HG02870 (cell line): ENCODE measurements at regions not wholly inside any gene's neighbourhood (a gene's known extent, or its start where the extent isn't known, plus 50 kb on each side); places are given as distances from the start of the nearest gene placed in this dataset.

ENCODE experiments used
- ATAC-seq: cut with Tn5 transposase; IDR thresholded peaks from one replicate; pipeline ENCODE4 v1.9.1; 2021; ENCODE audit warnings: mild to moderate bottlenecking, moderate library complexity; ENCODE audit not compliant: unreplicated experiment

- ATAC-seq, result no peak
Measured at GRCh38 chr21:35770101-35770945, 290.0 kb downstream of the SETD4 start.

DNA sequence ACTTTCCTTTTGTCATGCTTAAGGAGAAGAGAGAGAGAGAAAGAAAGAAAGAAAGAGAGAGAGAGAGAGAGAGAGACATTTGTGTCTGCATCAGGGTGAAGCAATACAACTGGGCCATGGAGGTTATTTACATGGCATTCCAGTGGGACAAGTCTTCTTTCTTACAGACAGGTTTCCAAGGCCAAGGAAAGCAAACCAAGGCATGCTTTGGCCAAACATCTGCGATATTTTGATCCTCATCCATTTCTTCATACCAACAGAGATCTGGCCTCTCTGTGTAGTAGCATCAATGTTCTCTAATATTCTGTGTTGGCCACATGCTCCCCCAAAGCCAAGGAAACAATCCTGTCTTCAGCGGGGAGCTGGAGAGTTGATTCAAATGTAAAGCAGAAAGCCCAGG is 292.1 kb downstream of the SETD4 start:
- no peak for ATAC-seq

GRCh38 chr21:35764586-35764985 is 295.7 kb downstream of the SETD4 start:
- ATAC-seq, result no peak

- no peak for ATAC-seq
Measured at GRCh38 chr21:35764077-35764476, 296.2 kb downstream of the SETD4 start.

DNA sequence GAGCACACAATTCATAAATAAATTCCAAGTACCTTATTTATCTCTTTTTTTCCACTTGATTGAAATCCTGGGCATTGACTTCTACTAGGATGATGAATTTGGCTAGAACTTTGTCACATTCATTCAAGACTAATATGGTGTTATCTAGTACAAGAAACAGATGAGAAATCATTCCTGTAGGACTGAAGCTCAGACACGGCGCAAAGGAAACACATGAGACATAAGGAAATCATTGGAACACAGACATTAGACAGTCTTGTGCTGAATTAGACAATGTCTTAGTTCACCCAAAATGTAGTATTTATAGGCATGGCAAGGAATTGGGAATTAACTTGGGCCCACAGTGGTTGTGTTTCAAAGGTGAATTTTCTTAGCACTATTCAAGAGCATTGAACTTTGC is 305.7 kb downstream of the SETD4 start:
- ATAC-seq, result no peak

GRCh38 chr21:35753308-35753707 is 307.0 kb downstream of the SETD4 start:
- no peak for ATAC-seq

- no peak for ATAC-seq
Measured at GRCh38 chr21:35751171-35751570, 309.2 kb downstream of the SETD4 start.

DNA sequence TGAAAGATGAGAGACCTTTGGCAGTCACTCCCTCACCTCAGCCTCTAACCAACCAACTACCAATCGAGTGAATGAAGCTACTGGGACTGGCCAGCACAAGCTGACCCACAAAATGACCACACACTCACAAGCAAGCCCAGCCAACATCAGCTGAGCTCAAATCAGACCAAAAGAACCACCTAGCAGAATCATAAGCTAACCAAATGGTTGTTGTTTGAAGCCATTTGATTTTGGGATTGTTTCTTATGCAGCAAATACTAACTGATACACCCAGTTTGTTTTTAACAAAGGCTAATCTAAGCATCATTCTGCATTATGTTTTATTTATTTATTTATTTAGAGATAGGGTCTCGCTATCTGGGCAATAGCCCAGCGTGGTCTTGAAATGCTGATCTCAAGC is 310.4 kb downstream of the SETD4 start:
- ATAC-seq, result no peak

DNA sequence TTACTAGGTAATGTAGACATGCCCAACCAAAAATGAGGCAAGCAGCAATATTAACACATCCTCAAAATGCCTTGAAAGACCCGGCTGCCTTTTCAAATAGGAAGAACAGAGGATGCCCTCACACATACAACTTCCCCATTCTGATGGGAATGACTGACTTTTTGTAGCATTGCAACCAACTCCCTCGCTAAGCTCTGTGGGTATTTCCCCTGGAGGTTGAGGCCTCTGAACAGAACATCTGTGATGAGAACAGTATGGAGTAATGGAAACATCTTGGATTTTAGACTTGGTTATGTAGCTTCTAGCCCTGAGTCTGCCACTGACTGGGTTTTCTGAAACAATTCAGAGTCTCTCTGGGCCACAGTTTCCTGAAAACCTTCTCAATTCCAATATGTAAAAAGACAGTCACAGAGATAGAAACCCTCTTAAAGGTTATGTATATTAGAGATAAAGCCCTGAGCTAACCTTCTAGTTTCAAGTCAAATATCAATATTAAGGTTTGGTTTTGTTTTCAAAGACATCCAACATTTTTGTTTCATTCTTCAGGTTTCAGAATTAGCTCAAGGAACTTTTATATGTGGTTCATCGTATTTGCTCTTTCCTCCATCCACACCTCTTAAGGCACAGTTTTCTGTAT is 311.5 kb downstream of the SETD4 start:
- ATAC-seq, result no peak

DNA sequence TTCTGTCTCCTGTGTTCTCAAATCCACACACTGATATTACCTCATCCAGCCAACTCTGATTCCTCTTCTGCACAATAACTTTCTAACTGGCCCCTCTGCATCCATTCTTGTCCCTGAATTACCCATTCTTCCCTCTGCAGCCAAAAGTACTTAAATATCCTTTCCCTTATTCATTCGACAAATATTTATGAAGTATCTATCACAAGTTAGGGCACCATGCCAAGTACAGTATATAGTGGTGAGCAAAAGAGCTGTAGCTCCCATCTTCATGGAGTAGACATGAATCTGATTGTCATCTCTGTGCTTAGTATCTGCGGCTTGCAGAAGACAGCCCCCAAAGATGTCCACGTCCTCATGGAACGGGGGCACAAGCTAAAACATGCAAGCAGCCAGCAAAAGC is 316.8 kb downstream of the SETD4 start:
- ATAC-seq, result no peak

DNA sequence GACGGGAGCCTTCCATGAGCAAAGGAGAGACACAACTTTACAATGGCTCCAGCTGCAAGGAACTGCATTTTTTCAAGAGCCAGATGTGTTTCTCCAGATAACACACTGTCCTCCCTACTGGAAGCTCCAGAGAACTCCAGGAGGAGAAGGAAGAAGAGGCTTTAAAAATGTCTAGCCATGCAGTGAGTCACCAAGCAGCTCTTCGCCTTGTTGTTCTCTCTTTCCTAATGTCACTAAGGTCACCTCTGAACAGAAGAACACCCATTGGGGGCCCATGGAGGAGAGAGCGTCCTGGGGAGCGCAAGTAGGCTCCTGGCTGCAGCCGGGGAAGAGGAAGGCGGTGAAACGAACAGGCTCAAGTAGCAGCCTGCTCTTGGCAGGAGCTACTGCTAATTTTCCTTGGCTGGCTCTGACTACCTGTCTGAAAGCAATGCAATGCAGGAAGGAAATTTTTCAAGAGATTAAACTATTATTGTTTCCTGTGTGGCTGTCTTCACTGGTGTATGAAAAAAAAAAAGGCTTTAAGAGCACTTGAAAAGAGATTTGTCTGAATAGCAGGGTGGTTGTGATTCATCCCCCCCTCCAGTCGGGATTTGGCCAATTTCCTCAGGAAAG is 321.9 kb downstream of the SETD4 start:
- ATAC-seq, result no peak

DNA sequence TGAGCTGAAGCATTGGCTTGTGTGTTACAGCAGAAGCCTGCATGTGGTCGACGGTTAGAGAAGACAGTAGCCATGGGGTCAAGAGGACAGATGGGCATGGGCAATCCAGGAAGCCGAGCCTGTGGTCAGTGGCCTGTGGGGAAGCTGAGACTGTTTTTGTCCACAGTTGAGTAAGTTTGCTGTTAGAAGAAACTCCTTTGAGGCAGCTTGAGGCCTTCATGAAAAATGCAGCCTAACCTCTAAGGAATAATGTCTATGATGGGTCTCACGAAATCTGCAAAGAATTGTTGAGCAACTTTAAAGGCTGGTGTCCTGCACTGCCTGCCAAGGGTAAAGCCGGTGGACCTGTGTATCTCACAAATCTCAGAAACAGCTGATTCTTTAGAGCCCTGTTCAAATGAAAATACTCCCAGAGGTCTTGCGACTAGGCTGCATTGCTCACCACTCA is 322.4 kb downstream of the SETD4 start:
- no peak for ATAC-seq

DNA sequence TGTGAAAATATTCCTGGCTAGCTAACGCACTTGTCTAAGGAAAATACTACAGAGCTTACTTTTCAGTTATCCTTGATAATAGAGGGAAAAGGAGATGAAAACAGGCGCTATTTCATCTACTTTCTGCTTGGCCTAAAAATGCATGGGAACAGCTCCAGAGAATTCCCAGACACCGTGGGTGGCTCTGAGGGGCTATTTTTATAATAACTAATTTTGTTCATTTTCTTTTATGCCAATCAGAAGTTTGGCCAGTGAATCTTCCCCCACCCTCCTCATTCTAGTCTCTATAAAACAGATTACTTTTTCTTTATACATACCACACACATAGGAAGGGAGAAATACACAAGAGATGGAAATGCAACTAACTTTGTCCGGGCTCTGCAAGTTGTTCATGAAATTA is 322.9 kb downstream of the SETD4 start:
- ATAC-seq, result no peak

DNA sequence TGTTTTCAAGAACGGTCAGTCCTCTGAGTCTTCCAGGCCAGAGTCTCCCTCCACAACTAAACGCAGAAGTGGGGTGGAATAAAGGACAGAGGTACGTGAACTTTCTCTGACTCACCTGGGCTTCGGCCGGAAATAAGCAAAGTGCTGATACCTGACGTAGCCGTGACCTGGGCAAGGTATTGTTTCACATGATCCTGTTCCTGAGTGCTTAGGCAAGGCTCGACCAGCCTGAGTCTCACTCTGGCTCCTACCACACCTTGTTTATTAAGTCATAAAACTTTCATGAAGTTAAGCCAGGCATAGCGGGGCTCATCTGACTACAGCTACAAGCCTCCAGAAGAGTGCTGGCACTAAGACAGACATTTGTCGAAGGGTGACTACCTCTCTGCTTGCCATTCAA is 327.5 kb downstream of the SETD4 start:
- no peak for ATAC-seq

DNA sequence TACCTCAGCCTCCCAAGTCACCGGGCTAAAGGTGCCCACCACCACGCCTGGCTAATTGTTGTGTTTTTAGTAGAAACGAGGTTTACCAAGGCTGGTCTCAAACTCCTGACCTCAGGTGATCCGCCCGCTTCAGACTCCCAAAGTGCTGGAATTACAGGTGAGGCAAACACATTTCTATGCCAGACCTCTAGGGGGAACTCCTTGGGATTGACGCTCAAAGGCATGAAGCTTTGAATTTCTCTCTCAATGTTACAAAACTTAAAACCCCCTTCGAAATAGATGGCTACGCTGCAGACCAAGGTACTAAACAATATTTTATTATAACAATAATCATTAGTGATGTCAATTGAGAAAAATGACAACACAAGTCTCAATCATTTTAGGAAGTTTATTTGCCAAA is 330.0 kb downstream of the SETD4 start:
- ATAC-seq, result no peak

- no peak for ATAC-seq
Measured at GRCh38 chr21:35727830-35728229, 332.5 kb downstream of the SETD4 start.

DNA sequence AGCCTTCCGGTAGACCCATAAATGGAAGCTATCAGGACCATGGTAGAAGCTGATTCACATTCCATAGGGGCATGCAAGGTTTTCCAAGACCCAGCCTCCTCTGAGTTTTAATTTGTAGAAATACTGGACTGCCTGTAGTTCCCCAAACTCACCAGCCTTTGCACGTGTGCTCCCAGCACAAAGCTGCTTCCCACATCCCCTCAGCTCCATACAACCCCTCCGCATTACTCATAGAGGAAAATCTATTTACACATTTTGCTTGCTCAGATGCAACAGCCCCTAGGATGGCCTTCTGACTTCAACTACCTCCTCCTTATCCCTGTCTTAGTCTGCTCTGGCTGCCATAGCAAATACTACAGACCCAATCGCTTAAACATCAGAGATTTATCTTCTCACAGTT is 336.2 kb downstream of the SETD4 start:
- ATAC-seq, result no peak

GRCh38 chr21:35721701-35722100 is 338.6 kb downstream of the SETD4 start:
- ATAC-seq, result no peak

GRCh38 chr21:35720208-35720731 is 340.1 kb downstream of the SETD4 start:
- no peak for ATAC-seq

- ATAC-seq, result no peak
Measured at GRCh38 chr21:35719080-35719479, 341.2 kb downstream of the SETD4 start.

DNA sequence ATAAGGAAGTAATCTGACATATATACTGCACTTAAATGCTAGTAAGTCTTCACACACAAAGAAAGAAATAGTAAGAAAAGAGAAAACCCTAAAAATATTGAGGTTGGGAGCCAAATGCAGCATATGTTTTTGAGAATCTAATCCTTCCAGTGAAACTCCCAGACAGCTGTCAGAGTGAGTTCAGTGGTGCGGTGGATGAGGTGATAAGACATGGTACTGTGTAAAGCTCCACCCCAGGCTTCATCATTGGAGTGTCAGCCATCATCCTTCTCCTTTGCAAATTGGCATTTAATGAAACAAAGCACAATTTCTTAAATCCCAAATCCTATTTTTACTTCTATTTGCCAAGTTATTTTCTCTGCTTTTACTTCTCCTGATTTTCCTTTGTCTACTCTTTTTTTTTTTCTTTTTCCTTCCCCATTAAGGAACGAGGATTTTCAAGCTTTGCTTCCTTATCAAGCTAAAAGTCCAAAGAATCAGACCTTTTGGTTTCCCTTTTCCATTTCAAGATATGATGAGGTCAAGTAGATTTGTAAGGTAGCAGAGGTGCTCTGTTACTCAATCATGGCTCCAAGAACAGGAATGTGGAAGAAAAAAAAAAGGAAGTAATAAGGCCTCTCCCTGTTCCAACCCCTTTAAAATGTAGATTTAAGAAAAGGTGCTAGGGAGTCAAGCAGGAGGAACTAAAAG is 343.3 kb downstream of the SETD4 start:
- no peak for ATAC-seq
